Cerebellar cortex (tissue), 1 donor: ENCODE measurements at regions not wholly inside any gene's neighbourhood (a gene's known extent, or its start where the extent isn't known, plus 50 kb on each side); places are given as distances from the start of the nearest gene placed in this dataset.

Experiments
- DNase-seq: peaks from one replicate; pipeline ENCODE4 v3.0.0-alpha.2; 2015; ENCODE audit warnings: low spot score

DNA sequence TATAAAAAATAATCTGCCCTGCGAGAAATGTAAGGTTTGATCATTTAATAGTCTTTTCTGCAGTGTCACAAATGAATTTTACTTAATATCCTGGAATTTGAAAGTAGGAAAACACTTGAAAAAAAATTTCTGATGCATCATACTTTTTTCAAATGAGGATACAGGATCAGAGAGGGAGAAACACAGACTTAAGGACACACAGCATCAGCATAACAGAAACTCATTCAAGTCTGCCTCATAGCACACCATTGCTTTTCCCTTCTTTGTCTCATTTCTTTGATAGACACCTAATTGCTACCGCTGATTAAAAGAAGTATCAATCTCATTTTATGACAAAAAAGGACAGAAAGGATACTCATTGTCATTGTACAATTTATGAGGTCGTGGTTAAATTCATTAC is 319.0 kb downstream of the TMEM114 start:
- DNase-seq: no peak

DNA sequence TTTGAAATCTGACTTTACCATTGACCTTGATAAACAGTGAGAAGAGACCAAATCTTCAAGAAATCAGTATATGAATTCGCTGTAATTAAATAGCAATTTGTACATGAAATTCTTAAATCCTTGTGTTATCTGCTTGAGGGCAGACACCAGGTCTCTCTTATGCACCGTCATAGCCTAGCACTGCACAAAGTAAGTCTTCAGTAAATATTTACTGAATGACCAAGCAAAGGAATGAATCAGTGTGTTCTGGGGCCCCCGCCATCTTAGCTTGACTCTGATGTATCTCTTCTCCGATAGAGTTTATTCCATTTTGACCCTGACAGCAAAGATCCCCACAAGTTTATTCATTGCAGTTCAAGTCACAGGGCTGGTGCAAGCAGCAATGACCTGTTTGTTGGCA is 328.0 kb downstream of the TMEM114 start:
- DNase-seq: no peak

DNA sequence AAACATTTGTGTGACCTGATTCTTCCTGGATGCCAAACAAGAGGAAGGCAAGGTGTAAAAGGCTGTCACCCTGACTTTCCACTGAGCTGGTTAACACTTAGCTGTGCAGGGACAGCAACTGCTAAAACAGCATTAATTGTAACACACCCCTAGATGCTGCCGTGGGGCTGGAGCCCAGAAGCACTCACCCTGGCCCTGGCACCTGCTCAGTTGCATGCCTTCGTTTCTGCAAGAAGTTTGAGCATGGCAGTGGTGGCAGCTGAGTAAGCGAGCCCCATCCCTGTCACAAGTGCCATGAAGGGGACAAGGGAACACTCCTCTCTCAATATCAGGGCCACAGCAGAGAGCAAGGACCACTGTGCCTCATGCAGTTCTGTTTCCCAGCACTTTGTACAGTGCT is 330.2 kb downstream of the TMEM114 start:
- DNase-seq: no peak

DNA sequence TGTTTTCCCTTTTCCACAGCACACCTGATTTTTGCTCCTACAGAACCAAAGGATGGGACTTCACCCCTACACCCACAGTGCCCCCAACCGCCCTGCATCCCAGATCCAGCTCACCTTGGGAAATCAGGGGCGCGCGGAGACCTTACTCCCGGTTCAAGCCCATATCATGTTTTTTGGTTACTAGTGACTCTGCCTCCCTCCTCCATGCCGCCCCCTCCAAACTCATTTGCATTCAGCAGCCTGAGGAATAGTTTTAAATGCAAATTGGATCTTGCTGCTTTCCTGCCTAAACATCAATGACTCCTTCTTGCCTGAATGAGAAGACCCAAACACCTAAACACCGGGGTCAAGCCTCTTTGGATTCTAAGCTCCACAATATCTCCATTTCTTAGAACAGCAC is 331.8 kb downstream of the TMEM114 start:
- DNase-seq: no peak

DNA sequence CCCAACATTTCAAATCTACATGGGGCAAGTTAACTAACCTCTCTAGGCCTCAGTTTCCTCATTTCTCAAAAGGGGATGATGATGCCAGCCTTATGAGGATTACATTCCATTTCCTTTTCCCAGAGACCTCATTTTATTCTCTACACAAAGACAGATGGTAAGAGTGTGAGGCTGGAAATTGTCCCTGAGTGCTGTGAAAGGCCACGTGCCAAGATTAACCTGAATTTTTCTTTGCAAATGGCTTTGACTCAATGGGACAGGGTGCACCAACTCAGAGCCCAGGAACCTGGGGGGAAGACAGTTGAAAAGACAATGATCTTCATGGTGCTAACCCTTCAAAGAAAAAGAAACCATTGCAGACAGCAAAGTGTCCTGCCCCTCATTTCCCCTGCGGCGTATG is 332.8 kb downstream of the TMEM114 start:
- DNase-seq: peak; percentile 61

DNA sequence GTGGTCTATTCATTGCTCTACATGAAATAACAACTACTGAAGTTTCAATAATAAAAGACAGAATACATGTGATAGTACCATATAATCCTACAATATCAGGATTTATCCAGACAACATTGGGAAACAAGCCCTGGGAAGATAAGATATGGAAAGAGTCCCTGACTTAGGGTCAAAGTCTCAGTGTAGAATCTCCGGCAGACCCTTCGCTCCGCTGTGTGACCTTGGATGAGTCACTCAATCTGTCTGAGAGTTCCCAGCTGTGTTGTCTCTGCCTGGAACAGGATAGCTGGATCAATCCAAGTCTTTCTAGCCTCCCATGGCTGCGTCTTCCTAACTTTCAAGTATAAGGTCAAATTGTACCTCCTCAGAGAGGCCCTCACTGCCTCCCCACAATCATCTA is 335.9 kb downstream of the TMEM114 start:
- DNase-seq: no peak

DNA sequence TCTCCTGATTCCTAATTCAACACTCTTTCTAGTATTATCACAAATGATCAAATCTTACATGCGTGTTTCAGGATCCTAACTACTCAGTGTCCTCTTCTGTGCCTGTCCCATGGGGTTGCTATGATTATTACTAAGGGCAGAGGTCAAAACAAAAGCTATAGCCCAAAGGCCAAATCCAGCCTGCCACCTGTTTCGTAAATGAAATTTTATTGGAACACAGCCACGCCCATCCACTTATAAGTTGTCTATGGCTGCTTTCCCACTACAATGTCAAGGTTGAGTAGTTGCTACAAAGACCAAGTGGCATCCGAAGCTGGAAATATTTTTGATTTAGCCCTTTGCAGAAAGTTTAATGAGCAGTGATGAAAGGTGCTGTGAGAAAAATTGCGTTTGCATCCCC is 336.6 kb downstream of the TMEM114 start:
- DNase-seq: no peak

DNA sequence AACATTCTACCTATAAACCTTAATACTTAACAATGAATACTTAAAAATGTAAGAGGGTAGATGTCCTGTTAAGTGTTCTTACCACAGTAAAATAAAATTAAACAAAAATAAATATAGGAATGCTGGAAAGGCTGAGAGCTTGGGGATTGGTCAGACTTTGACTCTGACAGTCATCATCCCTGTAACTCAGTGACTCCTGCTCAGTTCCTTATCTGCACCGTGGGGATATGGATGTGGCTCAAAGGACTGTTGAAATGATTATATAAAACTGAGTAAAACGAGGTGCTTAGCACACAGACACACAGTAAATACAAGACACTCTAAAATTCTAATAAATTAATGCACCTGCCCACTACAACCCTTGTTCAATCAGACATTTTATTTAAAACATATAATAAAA is 338.6 kb downstream of the TMEM114 start:
- no peak for DNase-seq

DNA sequence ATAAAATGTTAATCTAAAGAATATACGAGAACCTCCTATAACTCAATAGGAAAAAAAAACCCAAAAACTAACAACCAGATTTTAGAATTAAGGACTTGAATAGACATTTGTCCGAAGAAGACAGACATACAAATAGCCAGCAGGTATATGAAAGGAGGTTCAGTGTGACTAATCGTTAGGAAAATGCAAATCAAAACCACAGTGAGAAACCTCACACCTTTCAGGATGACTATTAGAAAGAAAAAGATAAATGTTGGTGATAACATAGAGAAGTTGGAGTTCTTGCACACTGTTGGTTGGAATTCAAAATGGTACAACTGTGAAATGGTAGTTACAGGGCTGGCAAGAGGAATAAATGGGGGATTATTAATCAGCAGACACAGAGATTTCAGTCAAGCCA is 339.0 kb downstream of the TMEM114 start:
- DNase-seq: no peak

DNA sequence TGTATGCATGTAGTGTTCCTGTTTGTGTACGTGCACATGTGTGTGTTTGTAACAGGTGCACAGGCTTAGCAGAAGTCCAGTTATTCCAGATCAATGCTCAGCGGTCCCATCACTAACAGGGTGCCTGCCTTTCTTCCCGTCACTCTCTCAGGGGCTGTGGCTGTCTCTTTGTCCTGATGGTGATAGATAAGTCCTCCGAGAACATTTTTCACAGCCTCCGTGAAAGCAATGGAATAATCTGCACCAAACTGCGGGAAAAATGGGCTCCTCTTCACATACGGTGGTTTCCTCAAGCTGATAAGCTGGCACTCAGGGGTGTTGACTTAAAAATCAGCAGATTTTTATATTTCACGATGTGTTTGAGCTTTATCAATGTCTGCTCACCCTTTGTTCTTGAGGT is 342.3 kb downstream of the TMEM114 start:
- DNase-seq: no peak

DNA sequence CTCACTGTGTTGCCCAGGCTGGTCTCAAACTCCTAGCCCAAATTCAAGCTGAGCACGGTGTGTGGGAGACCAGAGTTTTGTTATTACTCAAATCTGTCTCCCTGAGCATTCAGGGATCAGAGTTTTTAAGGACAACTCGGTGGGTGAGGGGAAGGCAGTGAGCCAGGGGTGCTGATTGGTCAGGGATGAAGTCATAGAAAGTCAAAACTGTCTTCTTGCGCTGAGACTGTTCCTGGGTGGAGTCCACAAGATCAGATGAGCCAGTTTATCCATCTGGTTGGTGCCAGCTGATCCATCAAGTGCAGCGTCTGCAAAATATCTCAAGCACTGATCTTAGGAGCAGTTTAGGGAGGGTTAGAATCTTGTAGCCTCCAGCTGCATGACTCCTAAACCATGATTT is 346.3 kb downstream of the TMEM114 start:
- DNase-seq: no peak

DNA sequence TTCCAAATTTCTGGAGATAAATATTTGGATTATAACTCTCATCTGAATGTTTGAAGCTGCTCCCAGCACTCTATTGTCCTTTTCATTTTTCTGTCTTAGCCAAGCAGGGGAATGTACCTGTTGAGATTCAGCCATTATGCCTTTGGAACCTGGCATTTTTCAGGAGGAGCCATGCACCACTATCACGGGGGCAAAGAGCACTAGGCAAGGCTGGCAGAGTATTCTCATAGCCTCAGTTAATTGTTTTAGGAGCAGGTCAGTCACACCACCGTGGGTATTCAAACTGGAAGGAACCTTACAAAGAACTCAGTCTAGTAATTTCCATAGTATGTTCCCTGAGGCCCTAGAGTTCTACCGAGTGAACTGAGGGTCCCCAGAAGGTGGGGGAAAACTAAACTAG is 348.9 kb downstream of the TMEM114 start:
- no peak for DNase-seq

DNA sequence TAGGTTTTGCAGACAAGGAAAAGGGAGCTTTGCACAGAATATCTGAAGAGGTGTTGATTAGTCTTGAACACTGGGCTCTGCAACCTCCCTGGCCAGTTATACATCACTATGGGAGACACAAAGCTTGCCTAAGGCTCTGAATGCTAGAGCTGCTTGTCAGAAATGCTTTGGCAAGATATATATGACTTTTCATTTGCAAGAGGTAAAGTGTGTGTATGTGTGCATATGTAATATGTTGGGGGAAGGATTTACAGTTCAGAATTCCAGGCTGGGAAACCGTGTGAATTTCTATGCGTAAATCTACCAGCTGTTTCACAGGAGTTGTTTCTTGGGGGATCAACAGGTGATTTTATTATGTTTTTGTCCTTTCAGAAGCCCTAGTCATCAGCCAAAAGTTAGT is 350.9 kb downstream of the TMEM114 start:
- no peak for DNase-seq

DNA sequence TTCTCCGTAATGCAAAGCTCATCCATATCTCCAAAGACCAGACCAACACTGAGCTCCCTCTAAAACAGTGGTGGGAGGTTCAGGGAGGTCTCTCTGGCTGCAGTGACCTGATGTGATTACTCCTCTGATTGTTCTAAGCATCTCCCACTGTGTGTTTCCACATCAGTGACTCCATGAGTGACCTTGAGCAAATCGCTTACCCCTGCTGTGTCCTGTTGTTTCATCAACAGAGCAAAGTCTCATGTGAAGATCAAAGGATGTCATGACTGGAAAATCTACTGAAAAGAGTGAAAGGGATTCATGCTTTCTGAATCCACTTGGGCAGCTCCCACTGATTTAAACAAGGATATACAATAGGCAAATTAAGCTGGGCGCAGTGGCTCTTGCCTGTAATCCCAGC is 352.9 kb downstream of the TMEM114 start:
- DNase-seq: no peak

DNA sequence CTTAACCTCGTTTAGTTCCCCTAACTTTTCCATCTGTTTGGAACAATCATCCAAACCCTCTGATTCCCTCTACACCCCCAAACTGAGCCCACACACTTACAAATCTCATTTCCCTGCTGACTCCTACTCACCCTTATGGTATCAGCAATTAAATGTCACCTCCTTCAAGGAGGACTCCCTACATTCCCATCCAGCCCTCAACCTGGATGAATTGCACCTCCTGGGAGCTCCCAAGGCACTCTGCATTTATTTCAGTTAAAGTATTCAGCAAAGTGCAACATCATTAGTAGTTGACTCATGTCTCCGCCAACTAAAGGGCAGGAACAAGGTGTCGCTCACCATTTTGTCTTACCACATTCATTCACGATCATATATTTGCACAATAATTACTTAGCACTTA is 353.5 kb downstream of the TMEM114 start:
- no peak for DNase-seq

DNA sequence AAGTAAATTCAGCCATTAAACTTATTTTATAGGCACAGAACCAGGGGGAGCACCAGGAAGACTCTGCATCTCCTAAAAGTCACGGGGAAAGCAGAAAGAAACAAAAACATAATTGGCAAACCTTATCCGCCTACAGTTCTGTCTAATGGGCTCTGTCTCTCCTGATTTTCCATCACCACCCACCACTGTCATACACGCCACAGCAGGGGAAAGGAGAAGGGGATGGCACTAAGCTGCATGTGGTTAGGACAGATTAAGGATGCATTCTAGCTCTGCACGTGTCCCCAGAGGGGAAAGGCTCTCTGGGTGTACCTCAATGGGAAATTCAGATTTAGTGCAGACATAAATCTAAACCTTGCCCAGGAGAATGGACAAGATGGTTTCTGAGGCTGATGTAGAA is 359.8 kb downstream of the TMEM114 start:
- DNase-seq: no peak

DNA sequence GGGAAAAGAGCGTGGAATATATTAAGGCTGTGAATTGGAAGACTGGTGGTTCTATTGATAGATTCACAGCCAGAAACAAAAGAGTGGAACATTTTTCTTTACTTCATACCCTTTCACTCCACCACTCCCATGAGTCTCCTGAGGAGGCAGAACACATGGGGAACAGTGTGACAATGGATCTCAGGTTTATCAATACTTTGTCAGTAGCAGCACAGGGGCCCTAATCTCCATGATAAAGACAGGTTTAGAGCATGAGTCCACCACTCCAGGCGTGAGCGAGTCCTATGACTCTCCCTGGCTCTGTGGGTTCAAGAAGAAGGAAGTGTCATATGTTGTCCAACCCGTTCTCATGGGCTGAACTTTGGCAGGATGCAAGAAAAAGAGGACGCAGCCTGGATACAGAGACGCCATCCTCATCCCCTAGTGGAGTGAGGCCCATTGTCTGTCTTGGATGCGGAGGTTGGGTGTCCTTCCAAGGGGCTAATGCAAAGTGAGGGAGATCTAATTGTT is 361.2 kb downstream of the TMEM114 start:
- no peak for DNase-seq

DNA sequence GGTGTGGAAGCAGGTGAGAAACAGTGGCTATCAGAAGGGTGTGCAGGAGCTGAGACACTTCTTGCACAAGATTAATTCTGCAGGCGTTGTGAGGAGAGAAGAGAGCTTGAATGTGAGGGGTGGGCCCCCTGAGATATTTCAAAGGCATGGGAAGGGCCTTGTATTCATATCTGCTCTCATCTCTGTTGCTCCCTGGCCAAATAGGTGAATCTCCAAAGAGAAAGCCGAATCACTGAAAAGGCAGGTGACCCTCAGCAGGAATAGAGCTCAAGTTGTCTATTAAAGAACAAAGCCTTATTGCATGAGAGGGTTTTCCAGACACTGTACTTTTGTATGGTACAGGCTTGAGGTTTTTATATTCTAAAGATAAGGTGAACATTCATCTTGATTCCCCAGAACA is 373.1 kb downstream of the TMEM114 start:
- no peak for DNase-seq

DNA sequence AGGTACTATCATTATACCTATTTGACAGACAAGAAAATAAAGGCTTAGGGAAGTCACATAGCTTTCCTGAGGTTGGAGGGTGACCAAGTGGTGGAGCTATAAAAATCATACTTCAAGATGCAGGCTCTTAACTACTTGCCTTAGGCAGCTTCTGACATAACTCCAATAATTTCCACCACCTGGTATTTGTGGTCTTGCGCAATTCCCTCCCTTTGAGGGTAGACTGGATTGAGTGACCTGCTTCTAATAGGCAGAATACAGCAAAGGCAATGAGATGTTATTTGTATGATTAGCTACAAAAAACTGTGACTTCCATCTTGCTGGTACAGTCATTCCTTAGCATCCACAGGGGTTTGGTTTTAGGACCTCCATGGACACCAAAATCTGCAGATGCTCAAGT is 385.5 kb downstream of the TMEM114 start:
- no peak for DNase-seq

DNA sequence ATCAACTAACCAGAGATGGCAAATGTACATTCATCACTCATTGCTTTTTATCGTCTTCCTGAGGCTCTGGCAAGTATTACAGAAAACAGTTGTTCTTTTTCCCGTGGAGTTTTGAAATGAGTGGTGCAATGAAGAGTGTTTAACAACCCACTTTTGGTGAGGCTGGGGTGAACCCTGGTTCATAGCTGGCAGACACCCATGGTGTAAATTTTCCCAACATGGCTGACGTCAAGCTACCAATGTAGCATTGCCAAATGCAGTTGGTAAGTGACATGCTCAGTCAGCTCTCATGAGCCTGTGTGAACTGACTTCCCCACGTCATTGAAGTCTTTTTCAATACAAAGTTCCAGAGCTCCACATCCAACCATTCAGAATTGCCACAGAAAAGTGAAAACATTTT is 386.2 kb downstream of the TMEM114 start:
- no peak for DNase-seq

DNA sequence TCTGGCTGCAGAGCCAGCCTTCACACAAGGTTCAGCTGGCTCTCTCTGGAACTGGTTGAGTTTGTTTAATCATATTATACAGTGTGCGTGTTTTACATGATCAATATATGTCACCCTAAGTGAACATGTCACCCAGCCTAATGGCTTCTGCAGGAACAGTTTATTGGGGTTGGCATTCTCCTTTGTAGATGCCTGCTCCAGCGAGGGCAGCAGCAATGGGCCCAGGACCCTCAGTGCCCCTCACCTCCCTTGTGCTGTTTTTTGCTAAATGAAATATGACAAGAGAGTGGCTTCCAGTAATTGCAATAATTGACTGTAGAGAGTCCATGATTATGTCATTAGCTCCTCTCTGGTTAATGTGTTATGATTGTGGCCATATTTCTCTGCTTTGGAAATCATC is 387.2 kb downstream of the TMEM114 start:
- no peak for DNase-seq

DNA sequence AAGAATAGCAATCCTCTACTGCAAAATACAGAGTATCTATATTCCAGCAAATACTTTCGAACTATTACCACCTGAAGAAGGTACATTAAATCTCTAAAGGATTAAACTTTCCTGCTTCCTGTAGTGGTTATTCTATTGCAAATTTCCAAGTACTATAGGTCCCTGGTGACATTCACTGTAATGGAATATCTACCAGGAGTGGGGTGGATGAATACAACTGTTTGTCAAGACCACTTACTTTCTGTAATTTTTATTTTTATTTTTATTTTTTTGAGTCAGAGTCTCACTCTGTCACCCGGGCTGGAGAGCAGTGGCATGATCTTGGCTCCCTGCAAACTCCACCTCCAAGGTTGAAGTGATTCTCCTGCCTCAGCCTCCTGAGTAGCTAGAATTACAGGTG is 389.5 kb downstream of the TMEM114 start:
- no peak for DNase-seq

DNA sequence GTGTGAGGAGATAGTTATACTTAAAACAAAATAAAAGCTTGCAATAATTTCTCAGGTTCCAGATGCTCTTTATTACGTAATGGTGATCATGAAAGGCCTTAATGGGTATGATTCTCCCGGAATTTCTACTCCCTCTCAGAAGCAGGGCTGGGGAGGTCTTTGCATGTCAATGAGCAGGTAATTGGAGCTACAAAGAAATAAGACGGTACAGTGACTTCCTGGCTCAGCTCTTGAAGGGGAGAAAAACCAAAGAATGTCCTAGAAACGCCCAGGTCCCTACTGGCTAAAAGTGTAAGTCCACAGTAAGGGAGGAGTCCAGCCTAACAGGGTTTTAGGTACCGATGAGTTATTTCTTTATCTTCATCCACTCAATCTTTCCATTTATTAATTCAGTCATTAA is 390.9 kb downstream of the TMEM114 start:
- DNase-seq: no peak

DNA sequence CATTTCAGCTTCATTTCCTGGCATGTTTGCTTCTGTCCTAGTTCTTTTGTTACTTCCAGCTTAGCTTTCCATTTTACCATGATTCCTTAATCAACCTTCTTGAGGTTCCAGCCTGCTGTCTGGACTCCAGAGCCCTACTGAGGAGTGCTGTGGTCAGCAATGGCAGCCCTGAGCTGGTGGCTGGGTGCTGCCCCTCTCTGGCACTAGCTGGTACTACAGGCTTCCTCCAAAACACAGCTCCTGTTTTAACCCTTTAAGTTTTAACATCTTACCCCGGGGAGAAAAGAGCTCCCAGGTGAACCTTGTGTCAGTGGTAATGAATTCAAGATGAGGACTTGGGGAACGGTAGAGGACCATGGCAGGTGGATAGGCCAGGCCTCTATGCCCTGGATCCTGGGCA is 395.5 kb downstream of the TMEM114 start:
- no peak for DNase-seq

DNA sequence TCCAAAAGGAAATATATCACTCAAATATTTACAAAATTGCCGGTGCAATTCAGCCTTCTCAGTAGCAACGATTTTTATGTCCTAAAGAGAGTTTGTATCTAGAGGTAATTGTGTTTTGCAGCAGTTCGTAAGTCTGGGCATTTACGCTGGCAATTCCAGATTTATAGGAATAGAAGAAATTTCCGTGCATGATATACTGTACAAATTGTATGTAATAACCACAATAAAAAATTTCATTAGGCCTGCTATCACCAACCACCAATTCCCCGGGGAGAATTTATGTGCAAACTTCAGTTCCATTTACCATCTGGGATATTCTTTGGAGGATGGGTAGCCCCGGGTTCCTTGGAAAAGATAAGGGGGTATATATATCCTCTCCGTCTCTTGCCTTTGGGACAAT is 401.5 kb downstream of the TMEM114 start:
- DNase-seq: no peak
